NCI-H524 (cell line): ENCODE measurements at regions not wholly inside any gene's neighbourhood (a gene's known extent, or its start where the extent isn't known, plus 50 kb on each side); places are given as distances from the start of the nearest gene placed in this dataset.
A peak's percentile ranks its signal among the peaks of the same experiment; 100 is the strongest.
"Not testable (repeated sequence)": the region's sequence is repeated elsewhere in the genome, so short reads cannot be mapped to it uniquely, and the experiment has no call there.

Source experiments
- DNase-seq, 2 experiments: peaks; one replicate each; lab custom pipeline; 2025; lab: John Stamatoyannopoulos, UW

GRCh38 chr15:95174301-95175259 is 943.2 kb downstream of the MCTP2 start:
- no peak for DNase-seq

GRCh38 chr15:95175914-95176658 is 944.7 kb downstream of the MCTP2 start:
- DNase-seq: no peak

- DNase-seq: peak in 1 of 2 experiments; percentile 2
Observed at GRCh38 chr15:95176794-95177577, 945.6 kb downstream of the MCTP2 start.

- no peak for DNase-seq
Observed at GRCh38 chr15:95180530-95180929, 949.2 kb downstream of the MCTP2 start.

- no peak for DNase-seq
Observed at GRCh38 chr15:95182091-95182490, 950.7 kb downstream of the MCTP2 start.

GRCh38 chr15:95192923-95193322 is 961.6 kb downstream of the MCTP2 start:
- peak in 1 of 2 experiments; percentile 56 for DNase-seq

- no peak for DNase-seq
Observed at GRCh38 chr15:95194746-95195145, 963.4 kb downstream of the MCTP2 start.

GRCh38 chr15:95196176-95196915 is 965.0 kb downstream of the MCTP2 start:
- DNase-seq: no peak

GRCh38 chr15:95202569-95203349 is 971.4 kb downstream of the MCTP2 start:
- DNase-seq: no peak

- DNase-seq: no peak
Observed at GRCh38 chr15:95205077-95205476, 973.7 kb downstream of the MCTP2 start.

- not testable (repeated sequence) for DNase-seq
Observed at GRCh38 chr15:95205830-95206229, 974.5 kb downstream of the MCTP2 start.

- no peak for DNase-seq
Observed at GRCh38 chr15:95208071-95208470, 976.7 kb downstream of the MCTP2 start.

GRCh38 chr15:95208988-95209387 is 977.6 kb downstream of the MCTP2 start:
- no peak for DNase-seq

GRCh38 chr15:95210436-95210981 is 979.1 kb downstream of the MCTP2 start:
- no peak for DNase-seq

- DNase-seq: no peak
Observed at GRCh38 chr15:95215017-95215416, 983.7 kb downstream of the MCTP2 start.

- DNase-seq: no peak
Observed at GRCh38 chr15:95226835-95227234, 995.5 kb downstream of the MCTP2 start.

GRCh38 chr15:95227235-95227634 is 995.9 kb downstream of the MCTP2 start:
- DNase-seq: no peak

- DNase-seq: no peak
Observed at GRCh38 chr15:95228856-95229555, 997.6 kb downstream of the MCTP2 start.

- DNase-seq: no peak
Observed at GRCh38 chr15:95235033-95235432, 1003.7 kb downstream of the MCTP2 start.
